ENCODE measurements at regions not wholly inside any gene's neighbourhood (a gene's known extent, or its start where the extent isn't known, plus 50 kb on each side); places are given as distances from the start of the nearest gene placed in this dataset.

DNA sequence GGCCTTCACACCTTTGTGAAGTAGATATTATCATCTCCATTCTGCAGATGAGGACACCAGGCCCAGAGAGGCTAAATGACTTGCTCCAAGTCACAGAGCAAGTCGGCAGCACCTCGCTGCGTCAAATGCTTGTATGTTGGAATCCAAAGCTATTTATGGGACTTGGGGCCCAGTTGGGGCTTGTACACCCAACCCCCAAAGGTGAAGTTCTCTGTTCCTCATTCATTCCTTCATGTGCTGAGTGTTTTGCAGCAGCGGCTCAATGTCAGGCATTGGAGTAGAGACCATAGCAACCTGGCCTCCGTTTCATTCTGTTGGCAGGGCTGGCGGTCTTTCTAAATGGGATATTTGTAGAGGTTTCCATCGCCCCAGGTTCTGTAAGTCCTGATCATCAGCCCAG, 113.4 kb upstream of the SLC25A33 start:
- H3K9me3 ChIP-seq (ENCODE audit: control insufficient read depth, low read length), result no peaks in the 10 kb centered on the region
- WGBS, 2 experiments (ENCODE audit: insufficient coverage in 1 of 2, insufficient read length in 1 of 2), result 90 to 96% methylated on average over 3 to 7 of the region's 7 CpGs
- H3K27ac ChIP-seq (ENCODE audit: low read depth, low read length), result no peak overlapping the region
- Mint-ChIP-seq H3K4me3 (no peak overlapping the region), H3K9me3 (no peaks in the 10 kb centered on the region), H3K27ac (no peak overlapping the region), H3K27me3 (ENCODE audit: insufficient read depth) (peaks cover 5% of the 10 kb centered on the region), H3K4me1 (peaks cover 31% of the 10 kb centered on the region), H3K36me3 (ENCODE audit: low read depth) (no peaks in the 10 kb centered on the region)
- no peak for DNase-seq
- peaks cover 7% of the 10 kb centered on the region for H3K4me1 ChIP-seq (ENCODE audit: control insufficient read depth, insufficient read depth, low read length)
- H3K9ac ChIP-seq (ENCODE audit: extremely low read depth, low read length, poor library complexity, severe bottlenecking), result no peak overlapping the region
- no peaks in the 10 kb centered on the region for H3K36me3 ChIP-seq (ENCODE audit: control insufficient read depth, insufficient read depth, low read length)
- TF ChIP-seq, protein P1, sequence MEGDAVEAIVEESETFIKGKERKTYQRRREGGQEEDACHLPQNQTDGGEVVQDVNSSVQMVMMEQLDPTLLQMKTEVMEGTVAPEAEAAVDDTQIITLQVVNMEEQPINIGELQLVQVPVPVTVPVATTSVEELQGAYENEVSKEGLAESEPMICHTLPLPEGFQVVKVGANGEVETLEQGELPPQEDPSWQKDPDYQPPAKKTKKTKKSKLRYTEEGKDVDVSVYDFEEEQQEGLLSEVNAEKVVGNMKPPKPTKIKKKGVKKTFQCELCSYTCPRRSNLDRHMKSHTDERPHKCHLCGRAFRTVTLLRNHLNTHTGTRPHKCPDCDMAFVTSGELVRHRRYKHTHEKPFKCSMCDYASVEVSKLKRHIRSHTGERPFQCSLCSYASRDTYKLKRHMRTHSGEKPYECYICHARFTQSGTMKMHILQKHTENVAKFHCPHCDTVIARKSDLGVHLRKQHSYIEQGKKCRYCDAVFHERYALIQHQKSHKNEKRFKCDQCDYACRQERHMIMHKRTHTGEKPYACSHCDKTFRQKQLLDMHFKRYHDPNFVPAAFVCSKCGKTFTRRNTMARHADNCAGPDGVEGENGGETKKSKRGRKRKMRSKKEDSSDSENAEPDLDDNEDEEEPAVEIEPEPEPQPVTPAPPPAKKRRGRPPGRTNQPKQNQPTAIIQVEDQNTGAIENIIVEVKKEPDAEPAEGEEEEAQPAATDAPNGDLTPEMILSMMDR (conservative IDR thresholded peaks at IDR 0.05), result no peak
- H3K4me3 ChIP-seq (ENCODE audit: low read length), result no peak overlapping the region
- no peaks in the 10 kb centered on the region for H3K27me3 ChIP-seq (ENCODE audit: control insufficient read depth, insufficient read depth, low read length, poor library complexity, severe bottlenecking)

DNA sequence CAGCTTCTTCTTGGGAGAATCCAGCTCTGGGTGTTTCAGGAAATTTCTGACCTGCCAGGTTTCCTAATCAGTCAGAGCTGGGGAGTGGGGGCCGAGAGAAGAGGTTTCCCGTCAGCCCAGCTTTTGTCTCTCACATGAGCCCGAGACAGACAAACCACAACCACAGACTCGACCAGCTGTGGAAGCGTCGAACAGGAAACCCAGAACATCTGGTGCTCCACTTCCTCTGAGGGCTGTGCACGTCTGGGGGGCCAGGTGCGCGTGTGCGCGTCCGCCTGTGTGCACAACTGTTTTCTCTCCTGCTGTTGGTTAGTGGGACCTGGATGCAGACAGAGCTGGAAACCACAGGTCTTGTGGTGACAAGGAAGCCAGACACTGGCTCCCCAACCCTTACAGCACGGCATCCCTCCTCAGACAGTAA, 113.0 kb upstream of the SLC25A33 start:
- H3K36me3 Mint-ChIP-seq (ENCODE audit: low read depth), result no peaks in the 10 kb centered on the region
- no peaks in the 10 kb centered on the region for H3K9me3 ChIP-seq (ENCODE audit: control insufficient read depth, low read length)
- TF ChIP-seq, protein P1 (conservative IDR thresholded peaks at IDR 0.05), result no peak
- DNase-seq, result no peak
- peaks cover 31% of the 10 kb centered on the region for H3K4me1 Mint-ChIP-seq
- no peaks in the 10 kb centered on the region for H3K9me3 Mint-ChIP-seq
- H3K27me3 Mint-ChIP-seq (ENCODE audit: insufficient read depth), result peaks cover 5% of the 10 kb centered on the region
- H3K9ac ChIP-seq (ENCODE audit: extremely low read depth, low read length, poor library complexity, severe bottlenecking), result no peak overlapping the region
- no peak overlapping the region for H3K27ac ChIP-seq (ENCODE audit: low read depth, low read length)
- H3K27me3 ChIP-seq (ENCODE audit: control insufficient read depth, insufficient read depth, low read length, poor library complexity, severe bottlenecking), result no peaks in the 10 kb centered on the region
- no peak overlapping the region for H3K27ac Mint-ChIP-seq
- peaks cover 7% of the 10 kb centered on the region for H3K4me1 ChIP-seq (ENCODE audit: control insufficient read depth, insufficient read depth, low read length)
- H3K4me3 ChIP-seq (ENCODE audit: low read length), result no peak overlapping the region
- H3K4me3 Mint-ChIP-seq, result no peak overlapping the region
- WGBS, 2 experiments (ENCODE audit: insufficient coverage in 1 of 2, insufficient read length in 1 of 2), result 87 to 92% methylated on average over 5 to 13 of the region's 13 CpGs
- H3K36me3 ChIP-seq (ENCODE audit: control insufficient read depth, insufficient read depth, low read length), result no peaks in the 10 kb centered on the region

DNA sequence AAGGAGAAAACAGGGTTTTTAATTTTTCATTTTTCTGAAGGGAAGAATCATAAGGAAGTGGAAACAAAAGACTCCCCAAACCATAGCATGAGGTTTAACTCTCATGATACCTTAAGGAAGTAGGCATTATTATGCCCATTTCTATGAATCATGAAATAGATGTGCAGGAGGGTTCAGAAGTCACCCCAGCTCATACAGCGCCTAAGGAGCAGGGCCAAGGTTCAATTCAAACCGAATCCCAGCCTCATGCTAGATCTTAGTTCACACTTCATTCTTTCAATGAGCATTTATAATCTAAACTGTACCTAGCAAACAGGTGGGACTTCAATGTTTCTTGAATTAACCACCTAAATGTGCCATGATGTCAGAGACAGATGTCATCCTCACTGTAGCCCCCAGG, 111.9 kb upstream of the SLC25A33 start:
- no peak for DNase-seq
- TF ChIP-seq, protein P1 (conservative IDR thresholded peaks at IDR 0.05), result no peak
- Histone ChIP-seq H3K27ac (ENCODE audit: low read depth, low read length) (no peak overlapping the region), H3K4me1 (ENCODE audit: control insufficient read depth, insufficient read depth, low read length) (peaks cover 7% of the 10 kb centered on the region), H3K27me3 (ENCODE audit: control insufficient read depth, insufficient read depth, low read length, poor library complexity, severe bottlenecking) (no peaks in the 10 kb centered on the region), H3K9me3 (ENCODE audit: control insufficient read depth, low read length) (no peaks in the 10 kb centered on the region), H3K36me3 (ENCODE audit: control insufficient read depth, insufficient read depth, low read length) (no peaks in the 10 kb centered on the region), H3K4me3 (ENCODE audit: low read length) (no peak overlapping the region), H3K9ac (ENCODE audit: extremely low read depth, low read length, poor library complexity, severe bottlenecking) (no peak overlapping the region)
- H3K4me3 Mint-ChIP-seq, result no peak overlapping the region
- 92 to 93% methylated on average over 2 of the region's 2 CpGs for WGBS, 2 experiments (ENCODE audit: insufficient coverage in 1 of 2, insufficient read length in 1 of 2)
- no peaks in the 10 kb centered on the region for H3K27me3 Mint-ChIP-seq (ENCODE audit: insufficient read depth)
- H3K27ac Mint-ChIP-seq, result no peak overlapping the region
- H3K4me1 Mint-ChIP-seq, result peaks cover 31% of the 10 kb centered on the region
- H3K9me3 Mint-ChIP-seq, result no peaks in the 10 kb centered on the region
- no peaks in the 10 kb centered on the region for H3K36me3 Mint-ChIP-seq (ENCODE audit: low read depth)
